HCT116 (cell line): ENCODE measurements at regions not wholly inside any gene's neighbourhood (a gene's known extent, or its start where the extent isn't known, plus 50 kb on each side); places are given as distances from the start of the nearest gene placed in this dataset.

ENCODE experiments used
- ATAC-seq: fragments of 200-7000 bp; cut with Tn5 transposase; 2 replicates; pipeline ENCODE4 v1.9.1; 2020; ENCODE audit warnings: mild to moderate bottlenecking, moderate library complexity
- BruUV-seq: library from RNA; stranded (reverse); fragments of 400-500 nt; replicated peaks from 2 replicates; lab custom pipeline; 2021; lab: Mats Ljungman, UMichigan
- CTCF ChIA-PET: fragments of 300-600 bp; sonication (Branson Sonifier 250); formaldehyde crosslinking; loops from one replicate; lab custom pipeline; 2021; ENCODE audit warnings: antibody characterized with exemption; lab: Charles Lee
- POLR2A ChIA-PET: fragments of 300-600, 350-600 bp; sonication (Branson Sonifier 250); formaldehyde crosslinking; loops from one replicate; lab custom pipeline; 2021; ENCODE audit warnings: antibody characterized with exemption; lab: Charles Lee
- RAD21 ChIA-PET, 2 experiments: fragments of 300-600 bp; sonication (Branson Sonifier 250); formaldehyde crosslinking; loops; one replicate each; lab custom pipeline; 2023; ENCODE audit warnings: low total read pairs in 2 of 2; ENCODE audit not compliant: uncharacterized antibody in 2 of 2, unreplicated experiment in 2 of 2, low non-redundant PET in 1 of 2; lab: Charles Lee
- DNase-seq: peaks from one replicate; pipeline ENCODE4 v3.0.0-alpha.2; 2010; ENCODE audit warnings: low read depth, low spot score
- H2AFZ ChIP-seq: fragments of 200-600 bp; shearing (Covaris generic), sonication (generic); 2 replicates; pipeline ENCODE4 v1.6.1; 2017; ENCODE audit warnings: low read depth, mixed run types, mixed read lengths, antibody characterized with exemption, low read length; ENCODE audit not compliant: poor library complexity, severe bottlenecking
- H3K27ac ChIP-seq: 2 replicates; pipeline ENCODE4 v1.5.1; 2012; ENCODE audit warnings: low read depth, low read length
- H3K27me3 ChIP-seq: fragments of 200-600 bp; sonication (generic); 2 replicates; pipeline ENCODE4 v1.6.1; 2016; ENCODE audit warnings: mixed run types, low read length, mixed read lengths; ENCODE audit not compliant: insufficient read depth
- H3K36me3 ChIP-seq, 2 experiments: fragments of 200-500 bp in 1 of 2; fragments of 200-600 bp in 1 of 2; sonication (Bioruptor generic) in 1 of 2; sonication (generic) in 1 of 2; 2 replicates each; pipeline versions ENCODE4 v1.5.1 to v1.6.1; 2014 to 2016; ENCODE audit warnings: low read length in 2 of 2, inconsistent platforms in 1 of 2, mixed read lengths in 1 of 2, mixed run types in 1 of 2; ENCODE audit not compliant: insufficient read depth in 2 of 2, control insufficient read depth in 1 of 2
- H3K4me1 ChIP-seq, 2 experiments: fragments of 200-600 bp in 1 of 2; sonication (generic) in 1 of 2; 2 replicates each; pipeline versions ENCODE4 v1.5.1 to v1.6.1; 2012 to 2017; ENCODE audit warnings: low read length in 2 of 2, inconsistent platforms in 1 of 2, mild to moderate bottlenecking in 1 of 2, mixed read lengths in 1 of 2, mixed run types in 1 of 2, moderate library complexity in 1 of 2; ENCODE audit not compliant: insufficient read depth in 2 of 2, control insufficient read depth in 1 of 2
- H3K4me2 ChIP-seq: fragments of 200-600 bp; sonication (generic); 2 replicates; pipeline ENCODE4 v1.6.1; 2017; ENCODE audit warnings: mixed run types, low read length, mixed read lengths
- H3K4me3 ChIP-seq, 2 experiments: fragments of 200-600 bp in 1 of 2; sonication (generic) in 1 of 2; replicated peaks in 1 of 2; 2 replicates each; pipeline ENCODE4 v1.5.1; 2011 to 2016; ENCODE audit warnings: low read length in 2 of 2, control low read depth in 1 of 2, low read depth in 1 of 2, mild to moderate bottlenecking in 1 of 2, mixed read lengths in 1 of 2, mixed run types in 1 of 2
- H3K79me2 ChIP-seq: fragments of 200-600 bp; sonication (generic); 2 replicates; pipeline ENCODE4 v1.6.1; 2017; ENCODE audit warnings: mild to moderate bottlenecking, mixed run types, low read length, moderate library complexity, mixed read lengths; ENCODE audit not compliant: insufficient read depth
- H3K9ac ChIP-seq: fragments of 200-600 bp; sonication (generic); 2 replicates; pipeline ENCODE4 v1.6.1; 2016; ENCODE audit warnings: low read length, mixed read lengths
- H3K9me2 ChIP-seq: fragments of 200-600 bp; sonication (generic), shearing (Covaris generic); 2 replicates; pipeline ENCODE4 v1.6.1; 2017; ENCODE audit warnings: mixed run types, mild to moderate bottlenecking, moderate library complexity; ENCODE audit not compliant: insufficient read depth
- H3K9me3 ChIP-seq, 2 experiments: fragments of 200-500 bp in 1 of 2; fragments of 200-600 bp in 1 of 2; sonication (Bioruptor generic) in 1 of 2; sonication (generic) in 1 of 2; 2 replicates each; pipeline ENCODE4 v1.6.1; 2014 to 2017; ENCODE audit warnings: low read length in 2 of 2, mixed read lengths in 2 of 2, inconsistent platforms in 1 of 2, low read depth in 1 of 2, mild to moderate bottlenecking in 1 of 2, mixed run types in 1 of 2, moderate library complexity in 1 of 2; ENCODE audit not compliant: control insufficient read depth in 1 of 2, insufficient read depth in 1 of 2
- H4K20me1 ChIP-seq: fragments of 200-600 bp; sonication (generic), shearing (Covaris generic); 2 replicates; pipeline ENCODE4 v1.6.1; 2017; ENCODE audit warnings: mixed run types, mild to moderate bottlenecking, moderate library complexity; ENCODE audit not compliant: insufficient read depth
- CBX3 ChIP-seq: IDR thresholded peaks from 2 replicates; pipeline ENCODE4 v1.6.1; 2012; ENCODE audit warnings: low read depth
- CTCF ChIP-seq, 3 experiments: fragments of 200-600 bp in 1 of 3; sonication (generic) in 1 of 3; IDR thresholded peaks in 2 of 3; conservative IDR thresholded peaks in 1 of 3; 2 replicates each; pipeline ENCODE4 v1.5.1; 2012 to 2017; ENCODE audit warnings: low read depth in 2 of 3, low read length in 2 of 3, antibody characterized with exemption in 1 of 3, borderline replicate concordance in 1 of 3, control low read depth in 1 of 3, mild to moderate bottlenecking in 1 of 3, mixed read lengths in 1 of 3, mixed run types in 1 of 3, moderate library complexity in 1 of 3; ENCODE audit not compliant: insufficient read depth in 1 of 3
- EGR1 ChIP-seq: IDR thresholded peaks from 2 replicates; pipeline ENCODE4 v1.6.1; 2012; ENCODE audit warnings: low read depth
- ELF1 ChIP-seq: IDR thresholded peaks from 2 replicates; pipeline ENCODE4 v1.6.1; 2012; ENCODE audit warnings: low read depth, borderline replicate concordance
- EZH2 ChIP-seq: fragments of 200-600 bp; sonication (generic); IDR thresholded peaks from 2 replicates; pipeline ENCODE4 v1.6.1; 2017; ENCODE audit warnings: antibody characterized with exemption, mixed run types
- FOSL1 ChIP-seq: IDR thresholded peaks from 2 replicates; pipeline ENCODE4 v1.6.1; 2012; ENCODE audit warnings: low read depth
- MAX ChIP-seq: IDR thresholded peaks from 2 replicates; pipeline ENCODE4 v1.6.1; 2012
- POLR2A ChIP-seq: IDR thresholded peaks from 2 replicates; pipeline ENCODE4 v1.7.0; 2011; ENCODE audit warnings: borderline replicate concordance; ENCODE audit not compliant: insufficient read depth, insufficient read length; ENCODE audit errors: extremely low read depth
- POLR2AphosphoS5 ChIP-seq: IDR thresholded peaks from 2 replicates; pipeline ENCODE4 v1.6.1; 2011; ENCODE audit warnings: mild to moderate bottlenecking, low read depth, low read length, moderate library complexity
- SP1 ChIP-seq: IDR thresholded peaks from 2 replicates; pipeline ENCODE4 v1.6.1; 2012; ENCODE audit warnings: low read depth
- SRF ChIP-seq: IDR thresholded peaks from 2 replicates; pipeline ENCODE4 v1.6.1; 2012; ENCODE audit warnings: low read depth
- YY1 ChIP-seq: IDR thresholded peaks from 2 replicates; pipeline ENCODE4 v1.6.1; 2011; ENCODE audit warnings: low read length, low read depth, moderate library complexity, mild to moderate bottlenecking; ENCODE audit not compliant: insufficient replicate concordance; ENCODE audit errors: extremely low read depth
- ZNF274 ChIP-seq: fragments of 200-500 bp; sonication (Bioruptor generic); IDR thresholded peaks from 2 replicates; pipeline ENCODE4 v1.6.1; 2014; ENCODE audit warnings: mild to moderate bottlenecking, low read depth, low read length, inconsistent platforms
- intact Hi-C: fragments of 100-400 bp; cut with micrococcal nuclease; formaldehyde crosslinking; loops from 2 replicates; pipeline ENCODE4 v1.10.0; 2022
- TF ChIP-seq, protein P1 (sequence below): IDR thresholded peaks from 2 replicates; pipeline ENCODE4 v1.6.1; 2011; ENCODE audit warnings: mild to moderate bottlenecking, low read length, moderate library complexity; ENCODE audit not compliant: insufficient replicate concordance; ENCODE audit errors: extremely low read depth

DNA sequence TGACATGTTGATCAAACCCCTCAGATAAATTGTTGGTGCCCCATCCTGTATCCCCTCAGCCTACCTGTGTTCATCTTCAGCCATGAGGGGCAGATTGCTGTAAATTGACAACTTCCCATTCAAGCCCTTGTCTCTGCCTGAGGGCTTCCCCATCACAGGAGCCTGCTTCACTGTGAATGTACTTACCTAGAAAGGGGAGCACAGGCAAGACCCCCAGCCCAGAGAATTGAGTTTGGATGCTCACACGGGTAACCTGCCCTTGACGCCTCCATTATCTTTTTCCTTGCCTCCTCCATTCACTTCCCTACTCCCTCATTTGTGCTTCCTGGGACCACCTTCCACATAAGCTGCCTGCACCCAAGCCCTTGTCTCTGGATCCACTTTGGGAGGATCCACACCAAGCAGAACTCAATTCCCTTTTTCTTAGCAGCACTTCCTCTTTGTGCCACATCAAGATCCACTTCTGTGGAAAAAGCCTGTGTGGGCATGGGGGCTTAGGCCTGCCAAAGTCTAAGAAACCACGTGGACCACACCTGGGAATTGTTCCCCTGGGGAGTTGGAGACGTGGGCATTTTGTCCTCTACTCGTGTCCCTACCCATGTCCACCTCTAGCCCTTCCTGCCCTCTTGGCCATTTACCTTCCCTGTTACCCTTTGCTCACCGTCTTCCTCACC is 103.4 kb upstream of the FOXA2 start (continued):
- no peak for TF ChIP-seq CTCF (IDR thresholded peaks at IDR 0.05 in 2 of 3, conservative IDR thresholded peaks at IDR 0.05 in 1 of 3; ENCODE audit: borderline replicate concordance in 1 of 3, insufficient read depth in 1 of 3, low read depth in 2 of 3, low read length in 2 of 3)
- TF ChIP-seq ZNF274: no peak
- no peak for TF ChIP-seq SP1
- no peak for TF ChIP-seq ELF1
- TF ChIP-seq, all 23 proteins: peak for 0

DNA sequence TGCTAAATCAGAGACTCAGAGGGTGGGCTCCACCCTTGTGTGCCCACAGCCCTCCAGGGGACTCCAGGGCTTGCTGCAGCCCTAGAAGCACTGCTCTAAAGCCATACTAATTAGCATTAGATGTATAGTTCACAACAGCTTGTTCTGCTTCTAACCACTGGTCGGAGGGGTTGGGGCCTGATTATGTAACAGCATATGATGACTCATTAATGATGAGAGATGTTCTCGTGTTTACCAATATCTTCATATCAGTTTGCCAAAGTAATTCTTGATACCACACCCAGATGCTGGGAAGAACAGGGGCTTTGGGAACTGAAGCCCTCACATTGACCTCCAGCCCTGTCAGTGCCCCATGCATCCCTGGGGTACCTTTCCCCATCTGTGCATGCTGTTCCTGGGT is 104.1 kb upstream of the FOXA2 start:
- peaks cover 5 to 12% of the 10 kb centered on the region in 2 experiments; a peak in 3 of 4 replicates for H3K4me1 ChIP-seq
- H3K9me2 ChIP-seq: no peaks in the 10 kb centered on the region
- no TSS peak for BruUV-seq
- H3K4me2 ChIP-seq: no peak overlapping the region
- DNase-seq (no peak), ATAC-seq (no peak)
- H3K9ac ChIP-seq: no peak overlapping the region
- ChIA-PET CTCF (no interaction called here), POLR2A (no interaction called here), RAD21 (no interaction called here)
- no peak overlapping the region for H2AFZ ChIP-seq
- H3K27ac ChIP-seq: no peak overlapping the region
- H3K4me3 ChIP-seq: no peak overlapping the region
- H3K9me3 ChIP-seq: no peaks in the 10 kb centered on the region
- no peaks in the 10 kb centered on the region for H3K27me3 ChIP-seq
- intact Hi-C loops: no loop called here
- no peaks in the 10 kb centered on the region for H3K36me3 ChIP-seq
- no peaks in the 10 kb centered on the region for H4K20me1 ChIP-seq
- no peaks in the 10 kb centered on the region for H3K79me2 ChIP-seq
- TF ChIP-seq EZH2 (no peak), YY1 (no peak), POLR2AphosphoS5 (no peak), CTCF (IDR thresholded peaks at IDR 0.05 in 2 of 3, conservative IDR thresholded peaks at IDR 0.05 in 1 of 3; ENCODE audit: borderline replicate concordance in 1 of 3, insufficient read depth in 1 of 3, low read depth in 2 of 3, low read length in 2 of 3) (no peak), EGR1 (no peak), ZNF274 (no peak), SRF (no peak), MAX (no peak), CBX3 (no peak), FOSL1 (no peak), POLR2A (no peak)
- TF ChIP-seq, protein P1, sequence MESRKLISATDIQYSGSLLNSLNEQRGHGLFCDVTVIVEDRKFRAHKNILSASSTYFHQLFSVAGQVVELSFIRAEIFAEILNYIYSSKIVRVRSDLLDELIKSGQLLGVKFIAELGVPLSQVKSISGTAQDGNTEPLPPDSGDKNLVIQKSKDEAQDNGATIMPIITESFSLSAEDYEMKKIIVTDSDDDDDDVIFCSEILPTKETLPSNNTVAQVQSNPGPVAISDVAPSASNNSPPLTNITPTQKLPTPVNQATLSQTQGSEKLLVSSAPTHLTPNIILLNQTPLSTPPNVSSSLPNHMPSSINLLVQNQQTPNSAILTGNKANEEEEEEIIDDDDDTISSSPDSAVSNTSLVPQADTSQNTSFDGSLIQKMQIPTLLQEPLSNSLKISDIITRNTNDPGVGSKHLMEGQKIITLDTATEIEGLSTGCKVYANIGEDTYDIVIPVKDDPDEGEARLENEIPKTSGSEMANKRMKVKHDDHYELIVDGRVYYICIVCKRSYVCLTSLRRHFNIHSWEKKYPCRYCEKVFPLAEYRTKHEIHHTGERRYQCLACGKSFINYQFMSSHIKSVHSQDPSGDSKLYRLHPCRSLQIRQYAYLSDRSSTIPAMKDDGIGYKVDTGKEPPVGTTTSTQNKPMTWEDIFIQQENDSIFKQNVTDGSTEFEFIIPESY: no peak
